B cell (primary cell): ENCODE measurements at regions not wholly inside any gene's neighbourhood (a gene's known extent, or its start where the extent isn't known, plus 50 kb on each side); places are given as distances from the start of the nearest gene placed in this dataset.

Experiments used
- ATAC-seq: fragments of 200-7000 bp; cut with Tn5 transposase; one replicate; pipeline ENCODE4 v1.10.0; 2021; ENCODE audit warnings: low read depth, mild to moderate bottlenecking, moderate number of reproducible peaks, moderate library complexity
- CTCF ChIA-PET: fragments of 350-600 bp; sonication (Branson Sonifier 250); formaldehyde crosslinking; loops from one replicate; lab custom pipeline; 2021; ENCODE audit warnings: antibody characterized with exemption, inconsistent platforms; lab: Charles Lee
- POLR2A ChIA-PET: fragments of 350-600 bp; sonication (Branson Sonifier 250); formaldehyde crosslinking; loops from one replicate; lab custom pipeline; 2021; ENCODE audit warnings: antibody characterized with exemption; lab: Charles Lee
- DNase-seq: peaks from one replicate; pipeline ENCODE4 v3.0.0; 2013
- H2AFZ ChIP-seq: 2 replicates; pipeline ENCODE4 v1.6.1; 2012; ENCODE audit warnings: mild to moderate bottlenecking, low read depth, low read length; ENCODE audit not compliant: insufficient read depth, poor library complexity, severe bottlenecking
- H3K27ac ChIP-seq, 2 donors: 1 replicate in 1 of 2; 2 replicates in 1 of 2; pipeline ENCODE4 v1.5.1; 2012 to 2013; ENCODE audit warnings: low read length in 2 of 2, mild to moderate bottlenecking in 2 of 2, moderate library complexity in 1 of 2
- H3K27me3 ChIP-seq, 4 experiments: fragments of 200-600 bp in 1 of 4; sonication (generic) in 1 of 4; replicated peaks in 1 of 4; 1 replicate in 2 of 4; 2 replicates in 2 of 4; pipeline versions ENCODE4 v1.6.1 to v1.7.0; 2013 to 2016; ENCODE audit warnings: low read length in 3 of 4, mild to moderate bottlenecking in 2 of 4, mixed read lengths in 1 of 4, moderate library complexity in 1 of 4; ENCODE audit not compliant: insufficient read depth in 4 of 4, control insufficient read depth in 3 of 4; ENCODE audit errors: control extremely low read depth in 1 of 4
- H3K36me3 ChIP-seq, 2 experiments: replicated peaks in 1 of 2; 1 replicate in 1 of 2; 2 replicates in 1 of 2; pipeline versions ENCODE4 v1.6.1 to v1.7.1; 2013; ENCODE audit warnings: low read length in 1 of 2; ENCODE audit not compliant: insufficient read depth in 2 of 2, control insufficient read depth in 1 of 2; ENCODE audit errors: control extremely low read depth in 1 of 2, extremely low read depth in 1 of 2
- H3K4me1 ChIP-seq, 2 donors: fragments of 200-600 bp in 1 of 2; sonication (generic) in 1 of 2; 1 replicate in 1 of 2; 2 replicates in 1 of 2; pipeline versions ENCODE4 v1.5.1 to v1.6.1; 2013 to 2017; ENCODE audit warnings: low read length in 2 of 2; ENCODE audit not compliant: control insufficient read depth in 2 of 2, insufficient read depth in 2 of 2
- H3K4me2 ChIP-seq: replicated peaks from 2 replicates; pipeline ENCODE3; 2012; ENCODE audit warnings: mild to moderate bottlenecking, low read depth, low read length; ENCODE audit not compliant: poor library complexity, severe bottlenecking
- H3K4me3 ChIP-seq, 5 experiments: fragments of 200-600 bp in 1 of 5; sonication (generic) in 1 of 5; 1 replicate in 3 of 5; 2 replicates in 2 of 5; pipeline versions ENCODE4 v1.5.1 to v1.7.0; 2011 to 2016; ENCODE audit warnings: low read length in 4 of 5, mild to moderate bottlenecking in 4 of 5, low read depth in 2 of 5, control low read depth in 1 of 5, moderate library complexity in 1 of 5; ENCODE audit not compliant: insufficient read depth in 1 of 5; ENCODE audit errors: control extremely low read depth in 1 of 5, extremely low read depth in 1 of 5
- H3K79me2 ChIP-seq: fragments of 200-600 bp; sonication (generic); one replicate; pipeline ENCODE4 v1.6.0; 2016; ENCODE audit warnings: low read length; ENCODE audit not compliant: control insufficient read depth, insufficient read depth
- H3K9ac ChIP-seq: fragments of 200-600 bp; sonication (generic); 2 replicates; pipeline ENCODE4 v1.6.1; 2017; ENCODE audit warnings: mild to moderate bottlenecking, low read length, moderate library complexity
- H3K9me3 ChIP-seq, 3 donors: one replicate each; pipeline versions ENCODE4 v1.6.1 to v1.7.1; 2013; ENCODE audit warnings: low read length in 2 of 3; ENCODE audit not compliant: control insufficient read depth in 2 of 3, insufficient read depth in 1 of 3; ENCODE audit errors: control extremely low read depth in 1 of 3
- H4K20me1 ChIP-seq: 2 replicates; pipeline ENCODE4 v1.6.0; 2012; ENCODE audit warnings: mild to moderate bottlenecking, low read length; ENCODE audit not compliant: insufficient read depth, control insufficient read depth, poor library complexity, severe bottlenecking
- H3K27ac Mint-ChIP-seq: one replicate; pipeline ENCODE4 v1.8.0; 2021; ENCODE audit warnings: mixed read lengths
- H3K27me3 Mint-ChIP-seq: one replicate; pipeline ENCODE4 v1.8.0; 2021; ENCODE audit warnings: mixed read lengths
- H3K4me1 Mint-ChIP-seq: one replicate; pipeline ENCODE4 v1.8.0; 2021; ENCODE audit warnings: mixed read lengths
- H3K4me3 Mint-ChIP-seq: one replicate; pipeline ENCODE4 v1.8.0; 2021; ENCODE audit warnings: mixed read lengths
- H3K9me3 Mint-ChIP-seq: one replicate; pipeline ENCODE4 v1.8.0; 2022; ENCODE audit warnings: mixed read lengths; ENCODE audit not compliant: insufficient read depth
- EZH2 ChIP-seq: IDR thresholded peaks from 2 replicates; pipeline ENCODE4 v1.6.1; 2012; ENCODE audit warnings: borderline replicate concordance, low read depth, mild to moderate bottlenecking, moderate library complexity, low read length; ENCODE audit not compliant: insufficient read depth, poor library complexity, severe bottlenecking
- WGBS: methylation state at CpG from one replicate; pipeline ENCODE4 v1.1.5; 2013; ENCODE audit warnings: missing lambda C conversion rate; ENCODE audit not compliant: insufficient coverage; 5-methylcytosine and 5-hydroxymethylcytosine counted together
- intact Hi-C: fragments of 100-400 bp; cut with micrococcal nuclease; formaldehyde crosslinking; loops from one replicate; pipeline ENCODE4 v1.10.0; 2022
- TF ChIP-seq, protein P1 (sequence below): fragments of 200-600 bp; IDR thresholded peaks from one replicate; pipeline ENCODE4 v1.8.0; 2022; ENCODE audit warnings: antibody characterized with exemption, mild to moderate bottlenecking

DNA sequence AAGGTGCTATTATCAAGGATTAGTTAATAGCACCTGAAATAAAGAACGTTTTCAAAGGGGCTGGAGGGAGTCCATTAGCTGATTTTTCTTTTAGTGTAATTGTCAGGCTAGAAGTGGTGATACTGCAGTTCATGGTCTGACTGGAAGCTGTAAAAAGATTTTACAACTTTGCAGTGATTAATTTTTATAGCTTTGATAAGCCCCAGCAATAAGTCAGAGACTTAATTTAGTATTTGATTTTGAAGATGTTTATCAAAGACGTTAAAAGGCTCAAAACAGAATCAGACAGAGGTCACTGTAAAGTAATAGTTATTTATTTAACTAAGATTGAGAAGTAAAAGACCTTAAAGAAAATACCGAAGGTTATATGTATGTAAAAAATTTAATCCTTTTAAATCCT, 165.5 kb upstream of the FMN2 start:
- Histone ChIP-seq H3K27me3 (no peaks in the 10 kb centered on the region), H3K79me2 (no peaks in the 10 kb centered on the region), H3K9ac (no peak overlapping the region), H4K20me1 (no peaks in the 10 kb centered on the region), H3K4me2 (no peak overlapping the region), H3K4me3 (no peak overlapping the region), H3K27ac (no peak overlapping the region), H3K9me3 (peaks cover 0 to 15% (median 0%) of the 10 kb centered on the region in 3 donors), H2AFZ (no peak overlapping the region), H3K36me3 (no peaks in the 10 kb centered on the region), H3K4me1 (no peaks in the 10 kb centered on the region)
- Mint-ChIP-seq H3K9me3 (no peaks in the 10 kb centered on the region), H3K27me3 (no peaks in the 10 kb centered on the region), H3K4me3 (no peak overlapping the region), H3K4me1 (no peaks in the 10 kb centered on the region), H3K27ac (no peak overlapping the region)
- TF ChIP-seq EZH2, result no peak
- TF ChIP-seq, protein P1, sequence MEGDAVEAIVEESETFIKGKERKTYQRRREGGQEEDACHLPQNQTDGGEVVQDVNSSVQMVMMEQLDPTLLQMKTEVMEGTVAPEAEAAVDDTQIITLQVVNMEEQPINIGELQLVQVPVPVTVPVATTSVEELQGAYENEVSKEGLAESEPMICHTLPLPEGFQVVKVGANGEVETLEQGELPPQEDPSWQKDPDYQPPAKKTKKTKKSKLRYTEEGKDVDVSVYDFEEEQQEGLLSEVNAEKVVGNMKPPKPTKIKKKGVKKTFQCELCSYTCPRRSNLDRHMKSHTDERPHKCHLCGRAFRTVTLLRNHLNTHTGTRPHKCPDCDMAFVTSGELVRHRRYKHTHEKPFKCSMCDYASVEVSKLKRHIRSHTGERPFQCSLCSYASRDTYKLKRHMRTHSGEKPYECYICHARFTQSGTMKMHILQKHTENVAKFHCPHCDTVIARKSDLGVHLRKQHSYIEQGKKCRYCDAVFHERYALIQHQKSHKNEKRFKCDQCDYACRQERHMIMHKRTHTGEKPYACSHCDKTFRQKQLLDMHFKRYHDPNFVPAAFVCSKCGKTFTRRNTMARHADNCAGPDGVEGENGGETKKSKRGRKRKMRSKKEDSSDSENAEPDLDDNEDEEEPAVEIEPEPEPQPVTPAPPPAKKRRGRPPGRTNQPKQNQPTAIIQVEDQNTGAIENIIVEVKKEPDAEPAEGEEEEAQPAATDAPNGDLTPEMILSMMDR, result no peak
- POLR2A ChIA-PET, result no interaction called here
- 86% methylated on average over 1 of the region's 3 CpGs for WGBS
- ATAC-seq, result no peak
- CTCF ChIA-PET, result no interaction called here
- no peak for DNase-seq
- intact Hi-C loops, result no loop called here

DNA sequence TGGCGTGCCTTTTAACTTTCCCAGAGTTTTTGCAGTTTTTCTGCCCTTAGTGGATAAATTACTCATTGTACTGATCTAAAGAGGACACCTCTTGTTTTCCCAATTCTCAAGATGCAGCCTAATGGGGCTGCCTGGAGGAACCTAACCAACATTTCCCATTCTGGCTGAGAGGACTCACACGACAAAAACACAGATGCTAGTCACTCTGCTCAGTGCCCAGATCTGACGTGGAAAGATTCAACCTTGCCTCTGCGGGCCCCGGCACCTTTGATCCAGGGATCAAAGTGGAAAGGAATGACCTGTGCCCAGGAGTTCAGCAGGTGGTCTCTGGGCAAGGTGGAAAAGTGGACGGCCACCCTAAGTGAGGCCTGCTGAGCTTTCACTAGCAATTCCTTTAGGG, 162.4 kb upstream of the FMN2 start:
- POLR2A ChIA-PET, result no interaction called here
- CTCF ChIA-PET, result no interaction called here
- no peak for DNase-seq
- intact Hi-C loops, result no loop called here
- 93% methylated on average over 5 of the region's 6 CpGs for WGBS
- Mint-ChIP-seq H3K27ac (no peak overlapping the region), H3K4me3 (no peak overlapping the region), H3K27me3 (no peaks in the 10 kb centered on the region), H3K9me3 (no peaks in the 10 kb centered on the region), H3K4me1 (no peaks in the 10 kb centered on the region)
- no peak overlapping the region for H3K4me3 ChIP-seq
- no peak overlapping the region for H3K9ac ChIP-seq
- no peak overlapping the region for H3K27ac ChIP-seq
- H3K4me1 ChIP-seq, result no peaks in the 10 kb centered on the region
- H3K9me3 ChIP-seq, result peaks cover 0 to 15% (median 0%) of the 10 kb centered on the region in 3 donors
- H4K20me1 ChIP-seq, result no peaks in the 10 kb centered on the region
- H3K4me2 ChIP-seq, result no peak overlapping the region
- no peaks in the 10 kb centered on the region for H3K27me3 ChIP-seq
- ATAC-seq, result no peak
- no peaks in the 10 kb centered on the region for H3K36me3 ChIP-seq
- TF ChIP-seq, protein P1, result no peak
- TF ChIP-seq EZH2, result no peak
- no peak overlapping the region for H2AFZ ChIP-seq
- H3K79me2 ChIP-seq, result no peaks in the 10 kb centered on the region
